ENCODE measurements at regions not wholly inside any gene's neighbourhood (a gene's known extent, or its start where the extent isn't known, plus 50 kb on each side); places are given as distances from the start of the nearest gene placed in this dataset.
"Not testable (repeated sequence)": the region's sequence is repeated elsewhere in the genome, so short reads cannot be mapped to it uniquely, and the experiment has no call there.

DNA sequence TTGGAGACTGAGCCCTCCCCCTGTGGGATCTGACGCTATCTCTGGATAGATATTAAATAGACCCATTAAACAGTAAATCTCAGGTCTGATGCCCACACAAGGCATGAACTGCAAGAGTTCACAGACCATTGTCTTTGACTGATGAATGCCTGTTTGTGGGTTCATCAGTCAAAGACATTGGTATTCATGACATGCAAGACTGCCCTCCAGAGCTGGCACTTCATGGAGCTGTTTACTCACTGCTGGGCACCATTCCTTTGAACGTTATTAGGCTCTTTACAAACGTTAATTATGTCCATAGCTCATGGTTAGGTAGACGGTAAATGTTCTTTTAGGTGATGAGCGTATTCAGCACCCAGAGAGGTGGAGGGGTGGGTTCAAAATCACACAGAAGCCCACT lies 111.8 kb upstream of the PABPC3 start:
- TF ChIP-seq POLR2AphosphoS5 (IDR thresholded peaks at IDR 0.05) = no peak
- TF ChIP-seq, protein P1, sequence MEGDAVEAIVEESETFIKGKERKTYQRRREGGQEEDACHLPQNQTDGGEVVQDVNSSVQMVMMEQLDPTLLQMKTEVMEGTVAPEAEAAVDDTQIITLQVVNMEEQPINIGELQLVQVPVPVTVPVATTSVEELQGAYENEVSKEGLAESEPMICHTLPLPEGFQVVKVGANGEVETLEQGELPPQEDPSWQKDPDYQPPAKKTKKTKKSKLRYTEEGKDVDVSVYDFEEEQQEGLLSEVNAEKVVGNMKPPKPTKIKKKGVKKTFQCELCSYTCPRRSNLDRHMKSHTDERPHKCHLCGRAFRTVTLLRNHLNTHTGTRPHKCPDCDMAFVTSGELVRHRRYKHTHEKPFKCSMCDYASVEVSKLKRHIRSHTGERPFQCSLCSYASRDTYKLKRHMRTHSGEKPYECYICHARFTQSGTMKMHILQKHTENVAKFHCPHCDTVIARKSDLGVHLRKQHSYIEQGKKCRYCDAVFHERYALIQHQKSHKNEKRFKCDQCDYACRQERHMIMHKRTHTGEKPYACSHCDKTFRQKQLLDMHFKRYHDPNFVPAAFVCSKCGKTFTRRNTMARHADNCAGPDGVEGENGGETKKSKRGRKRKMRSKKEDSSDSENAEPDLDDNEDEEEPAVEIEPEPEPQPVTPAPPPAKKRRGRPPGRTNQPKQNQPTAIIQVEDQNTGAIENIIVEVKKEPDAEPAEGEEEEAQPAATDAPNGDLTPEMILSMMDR (IDR thresholded peaks at IDR 0.05) = no peak
- TF ChIP-seq POLR2A (IDR thresholded peaks at IDR 0.05) = no peak
- intact Hi-C loops (cut with DNase I; ENCODE audit: low total_unique reads) = no loop called here
- peaks cover 0 to 22% of the 10 kb centered on the region in 2 donors for H3K27me3 ChIP-seq

DNA sequence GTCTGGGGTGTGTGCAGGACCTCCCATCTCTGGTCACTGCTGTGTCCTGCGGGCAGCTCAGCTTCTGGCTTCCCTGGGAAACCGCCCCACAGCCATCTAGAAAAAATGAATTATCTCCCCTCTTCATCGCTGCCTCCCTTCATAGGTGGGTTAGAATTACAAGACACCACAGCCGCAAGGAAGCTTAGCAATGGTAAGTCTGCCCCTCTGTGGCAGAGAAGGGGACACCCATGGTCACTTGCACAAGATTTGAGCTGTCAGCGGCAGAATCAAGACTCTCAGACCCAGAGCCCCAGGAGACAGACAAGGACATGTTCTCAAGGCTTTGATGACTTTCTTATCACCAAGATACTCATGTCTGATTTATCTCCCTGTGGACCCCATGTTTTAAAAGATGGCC lies 110.8 kb upstream of the PABPC3 start:
- no peak for TF ChIP-seq POLR2A (IDR thresholded peaks at IDR 0.05)
- TF ChIP-seq, protein P1 (IDR thresholded peaks at IDR 0.05) = no peak
- TF ChIP-seq POLR2AphosphoS5 (IDR thresholded peaks at IDR 0.05) = no peak
- no peak overlapping the region for H3K27ac ChIP-seq
- no peaks in the 10 kb centered on the region for H3K36me3 ChIP-seq
- H3K9me3 ChIP-seq = no peaks in the 10 kb centered on the region
- H3K4me1 ChIP-seq = no peaks in the 10 kb centered on the region
- H3K27me3 ChIP-seq = peaks cover 0 to 22% of the 10 kb centered on the region in 2 donors
- no peak for DNase-seq (ENCODE audit: low spot score in 2 of 2)
- intact Hi-C loops (cut with DNase I; ENCODE audit: low total_unique reads) = no loop called here
- H3K4me3 ChIP-seq = no peak overlapping the region

More for the DNA sequence above, 111.8 kb upstream of the PABPC3 start:
- H3K36me3 ChIP-seq = no peaks in the 10 kb centered on the region
- H3K9me3 ChIP-seq = no peaks in the 10 kb centered on the region
- no peaks in the 10 kb centered on the region for H3K4me1 ChIP-seq
- DNase-seq (ENCODE audit: low spot score in 2 of 2) = no peak
- no peak overlapping the region for H3K4me3 ChIP-seq
- H3K27ac ChIP-seq = no peak overlapping the region

DNA sequence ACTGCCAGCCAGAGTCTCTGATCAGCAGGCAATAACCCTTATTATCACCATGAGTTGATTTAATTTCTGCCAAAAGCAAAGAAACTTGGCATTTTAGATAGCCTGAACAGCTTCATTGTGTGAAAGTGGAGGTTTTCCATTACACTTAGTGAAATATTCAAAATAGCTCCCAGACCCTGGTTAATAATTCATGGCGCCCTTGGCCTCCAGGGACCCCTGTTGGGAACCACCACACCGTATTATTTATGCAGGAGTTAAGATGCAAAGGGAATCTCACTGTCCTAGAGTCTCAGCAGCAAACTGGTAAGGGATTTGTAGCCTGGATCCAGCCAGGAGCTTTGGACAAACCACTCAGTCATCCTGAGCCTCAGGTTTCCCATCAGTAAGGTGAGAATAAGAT lies 110.0 kb upstream of the PABPC3 start:
- DNase-seq (ENCODE audit: low spot score in 2 of 2) = no peak
- TF ChIP-seq POLR2AphosphoS5 (IDR thresholded peaks at IDR 0.05) (no peak), POLR2A (IDR thresholded peaks at IDR 0.05) (no peak)
- TF ChIP-seq, protein P1 (IDR thresholded peaks at IDR 0.05) = no peak
- Histone ChIP-seq H3K4me3 (no peak overlapping the region), H3K27ac (no peak overlapping the region), H3K27me3 (peaks cover 0 to 22% of the 10 kb centered on the region in 2 donors), H3K36me3 (no peaks in the 10 kb centered on the region), H3K9me3 (no peaks in the 10 kb centered on the region), H3K4me1 (no peaks in the 10 kb centered on the region)
- intact Hi-C loops (cut with DNase I; ENCODE audit: low total_unique reads) = no loop called here

DNA sequence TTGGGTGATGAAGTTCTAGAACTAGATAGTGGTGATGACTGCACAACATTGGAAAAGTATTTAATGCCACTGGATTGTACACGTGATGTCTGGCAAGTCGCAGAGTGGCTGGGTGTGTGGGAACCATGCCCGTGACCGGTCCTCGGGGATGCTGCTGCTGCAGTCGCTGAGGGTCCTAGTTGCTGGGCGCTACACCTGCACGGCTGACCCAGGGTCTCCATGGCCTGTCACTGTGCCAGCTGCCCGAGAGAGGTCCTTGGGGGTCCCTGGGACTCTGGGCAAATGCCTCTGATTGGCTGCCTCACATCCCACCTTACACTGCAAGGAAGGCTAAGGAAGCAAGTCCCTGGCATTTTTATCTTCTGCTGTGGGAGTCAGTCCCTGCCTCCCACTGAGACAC lies 109.1 kb upstream of the PABPC3 start:
- no peak for DNase-seq (ENCODE audit: low spot score in 2 of 2)

DNA sequence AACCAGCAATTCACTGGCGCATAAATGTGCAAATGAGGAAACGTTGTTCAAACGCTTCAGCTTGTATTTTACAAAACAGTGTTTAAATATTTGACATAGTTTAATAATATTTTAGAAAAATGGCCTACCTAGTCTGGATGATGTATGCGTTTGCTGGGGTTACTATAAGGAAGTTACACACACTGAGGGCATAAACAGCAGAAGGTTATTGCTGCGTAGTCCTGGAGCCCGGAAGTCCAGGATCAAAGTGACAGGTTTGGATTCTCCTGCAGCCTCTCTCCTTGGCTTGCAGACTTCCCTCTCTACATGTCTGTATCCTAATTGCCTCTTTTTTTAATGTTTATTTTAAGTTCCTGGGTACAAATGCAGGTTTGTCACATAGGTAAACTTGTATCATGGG lies 106.0 kb upstream of the PABPC3 start:
- H3K4me1 ChIP-seq; H3K4me3 ChIP-seq; H3K36me3 ChIP-seq; H3K27ac ChIP-seq; H3K9me3 ChIP-seq; DNase-seq (ENCODE audit: low spot score in 2 of 2); intact Hi-C loops (cut with DNase I; ENCODE audit: low total_unique reads): not testable (repeated sequence)
- peaks cover 0 to 15% of the 10 kb centered on the region in 2 donors for H3K27me3 ChIP-seq

More for the DNA sequence above, 109.1 kb upstream of the PABPC3 start:
- Histone ChIP-seq H3K27me3 (peaks cover 0 to 22% of the 10 kb centered on the region in 2 donors), H3K9me3 (no peaks in the 10 kb centered on the region), H3K27ac (no peak overlapping the region), H3K36me3 (no peaks in the 10 kb centered on the region), H3K4me1 (no peaks in the 10 kb centered on the region), H3K4me3 (no peak overlapping the region)
- intact Hi-C loops (cut with DNase I; ENCODE audit: low total_unique reads) = no loop called here
- TF ChIP-seq, protein P1 (IDR thresholded peaks at IDR 0.05) = no peak
- no peak for TF ChIP-seq POLR2A (IDR thresholded peaks at IDR 0.05)
- no peak for TF ChIP-seq POLR2AphosphoS5 (IDR thresholded peaks at IDR 0.05)

DNA sequence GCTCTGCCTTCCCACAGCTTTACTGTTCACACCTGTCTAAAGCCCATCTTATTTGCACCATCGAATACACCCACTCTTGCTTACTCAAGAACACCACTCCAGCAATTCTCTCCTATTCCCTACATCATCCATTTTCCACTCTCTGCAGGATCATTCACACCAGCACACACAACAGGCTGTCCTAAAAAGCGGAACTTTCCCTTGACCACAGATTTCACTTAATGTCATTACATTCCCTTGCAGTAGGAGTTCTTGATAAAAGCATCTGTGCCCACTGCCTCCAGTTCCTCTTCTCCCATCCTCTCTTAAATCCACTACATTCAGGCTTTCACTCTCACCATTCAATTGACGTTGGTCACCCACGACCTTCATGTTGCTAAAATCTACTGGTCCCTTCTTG lies 103.0 kb upstream of the PABPC3 start:
- H3K27ac ChIP-seq; intact Hi-C loops (cut with DNase I; ENCODE audit: low total_unique reads); H3K4me3 ChIP-seq; H3K9me3 ChIP-seq; H3K36me3 ChIP-seq; H3K4me1 ChIP-seq; H3K27me3 ChIP-seq; DNase-seq (ENCODE audit: low spot score in 2 of 2): not testable (repeated sequence)

Measured in breast epithelium (tissue), 4 donors.